ENCODE measurements at regions not wholly inside any gene's neighbourhood (a gene's known extent, or its start where the extent isn't known, plus 50 kb on each side); places are given as distances from the start of the nearest gene placed in this dataset.

DNA sequence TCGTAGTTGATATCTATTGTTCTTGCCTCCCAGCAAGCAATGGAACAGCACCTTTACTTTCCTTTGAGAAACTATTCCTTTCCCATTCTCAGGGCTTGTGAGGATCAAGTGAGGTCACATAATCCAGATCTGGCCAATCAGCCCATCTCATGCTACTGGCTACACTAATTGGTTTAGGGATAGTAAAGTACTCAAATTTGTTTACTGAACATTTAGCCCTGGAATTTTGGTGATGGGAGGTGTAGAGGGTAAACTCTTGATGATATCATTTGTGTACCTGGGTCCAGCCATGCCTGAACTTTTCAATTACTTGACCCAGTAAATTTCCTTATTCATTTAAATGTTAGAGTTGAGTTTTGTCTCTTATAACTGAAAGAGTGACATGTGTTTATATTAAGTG lies 195.8 kb upstream of the TNP1 start:
- no peak for ATAC-seq
- no peak overlapping the region for H3K4me3 Mint-ChIP-seq
- no peak for DNase-seq
- H3K27me3 Mint-ChIP-seq = peaks cover 3% of the 10 kb centered on the region
- no peaks in the 10 kb centered on the region for H3K9me3 Mint-ChIP-seq
- H3K4me1 Mint-ChIP-seq = peaks cover under 1% of the 10 kb centered on the region
- no peak overlapping the region for H3K27ac Mint-ChIP-seq
- H3K36me3 Mint-ChIP-seq (ENCODE audit: low read depth) = no peaks in the 10 kb centered on the region

DNA sequence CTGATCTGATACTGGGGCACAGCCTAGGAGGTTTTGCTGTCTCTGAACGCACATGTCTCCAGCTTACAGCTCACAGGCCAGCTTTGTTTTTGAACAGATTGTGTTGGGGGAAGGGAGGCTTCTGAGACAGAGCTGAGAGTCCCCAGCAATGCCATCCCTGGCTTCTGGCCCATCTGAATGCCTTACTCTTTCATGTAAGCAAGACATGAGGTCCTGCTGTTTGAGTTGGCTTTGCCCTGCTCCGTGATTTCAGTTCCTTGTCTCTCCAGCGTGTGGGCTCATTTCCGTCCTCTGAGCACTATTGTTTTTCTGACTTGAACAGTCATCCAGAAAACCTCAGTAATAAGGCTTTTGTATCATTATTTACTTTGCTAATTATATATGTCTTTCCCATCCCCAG lies 194.9 kb upstream of the TNP1 start:
- Mint-ChIP-seq H3K9me3 (no peaks in the 10 kb centered on the region), H3K27me3 (peaks cover 3% of the 10 kb centered on the region)
- no peak for DNase-seq

DNA sequence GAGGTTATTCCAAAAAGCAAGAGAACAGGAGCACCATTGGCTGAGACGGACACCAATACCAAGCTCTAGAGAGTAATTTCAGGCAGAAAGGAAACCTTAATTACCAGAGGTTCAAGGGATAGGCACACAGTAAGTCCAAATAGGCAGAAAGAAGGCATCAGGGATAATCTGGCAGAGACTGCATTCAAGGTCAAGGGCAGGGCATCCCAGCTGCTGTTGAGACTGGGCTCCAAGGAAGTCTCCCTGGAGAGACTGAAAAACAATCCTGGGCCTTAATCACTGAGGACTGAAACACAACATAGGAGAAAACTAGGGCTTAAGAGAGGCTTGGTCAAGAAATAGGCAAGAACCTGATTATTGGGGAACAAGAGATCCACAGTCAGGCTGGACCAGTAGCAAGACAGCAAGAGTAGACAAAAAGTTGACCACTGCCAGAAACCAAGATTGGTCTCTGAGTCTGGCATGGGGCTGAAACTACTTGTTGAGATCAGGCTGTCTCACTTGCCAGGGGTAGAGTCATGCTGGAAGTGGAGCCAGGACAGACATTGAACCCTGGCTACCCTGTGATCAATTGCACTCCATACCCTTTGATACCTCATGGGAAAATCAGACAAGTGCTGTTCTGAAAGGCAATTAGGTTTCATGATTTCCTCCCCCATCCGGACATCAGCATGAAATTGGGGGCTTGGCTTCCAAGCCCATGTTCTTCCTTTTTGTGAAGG lies 193.2 kb upstream of the TNP1 start:
- DNase-seq (no peak), ATAC-seq (no peak)
- H3K4me3 Mint-ChIP-seq = no peak overlapping the region
- H3K27ac Mint-ChIP-seq = no peak overlapping the region
- H3K36me3 Mint-ChIP-seq (ENCODE audit: low read depth) = no peaks in the 10 kb centered on the region
- H3K27me3 Mint-ChIP-seq = peaks cover 6% of the 10 kb centered on the region
- H3K4me1 Mint-ChIP-seq = no peaks in the 10 kb centered on the region
- H3K9me3 Mint-ChIP-seq = no peaks in the 10 kb centered on the region

More for the DNA sequence above, 194.9 kb upstream of the TNP1 start:
- ATAC-seq = no peak
- H3K36me3 Mint-ChIP-seq (ENCODE audit: low read depth) = no peaks in the 10 kb centered on the region
- no peak overlapping the region for H3K27ac Mint-ChIP-seq
- H3K4me1 Mint-ChIP-seq = no peaks in the 10 kb centered on the region
- no peak overlapping the region for H3K4me3 Mint-ChIP-seq

DNA sequence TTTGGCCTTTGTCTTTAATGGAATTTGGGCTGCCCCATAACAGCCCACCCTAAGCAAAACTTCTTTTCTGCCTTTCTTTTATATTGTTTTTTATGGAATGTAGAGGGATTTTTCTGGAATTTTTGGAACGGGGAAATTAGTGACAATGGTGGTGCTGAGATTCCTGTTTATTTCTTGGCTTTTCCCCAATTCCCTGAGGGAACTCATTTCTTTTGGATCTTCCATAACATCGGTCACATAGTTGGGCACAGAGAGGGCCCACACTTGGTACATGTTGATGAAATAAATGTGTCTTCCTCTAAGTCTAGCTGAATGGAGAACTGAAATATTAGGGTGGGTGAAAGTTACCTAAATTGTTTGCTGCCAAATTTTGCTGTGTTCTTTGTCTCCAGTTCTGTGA lies 191.6 kb upstream of the TNP1 start:
- Mint-ChIP-seq H3K4me1 (no peaks in the 10 kb centered on the region), H3K27me3 (peaks cover 8% of the 10 kb centered on the region), H3K36me3 (ENCODE audit: low read depth) (no peaks in the 10 kb centered on the region), H3K27ac (no peak overlapping the region), H3K4me3 (no peak overlapping the region), H3K9me3 (no peaks in the 10 kb centered on the region)
- no peak for ATAC-seq
- no peak for DNase-seq

DNA sequence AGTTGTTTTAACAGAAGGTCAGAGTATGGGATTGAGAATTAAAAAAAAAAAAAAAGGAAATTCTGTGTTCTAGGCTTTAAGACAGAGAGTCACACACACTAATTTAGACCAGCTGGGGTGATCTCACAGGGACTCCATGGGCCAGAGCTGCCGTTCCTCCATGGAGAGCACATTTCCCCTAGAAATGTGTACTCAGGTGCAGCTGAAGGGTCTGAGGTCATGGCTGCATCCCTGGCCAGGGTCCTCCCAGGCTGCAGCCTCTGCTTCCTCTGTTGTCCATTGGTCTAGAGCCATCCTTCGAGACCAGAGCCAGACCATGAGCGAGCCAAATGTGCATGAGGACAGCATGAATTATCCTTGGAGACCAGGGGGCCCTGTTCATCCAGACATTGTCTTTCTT lies 190.1 kb upstream of the TNP1 start:
- ATAC-seq (no peak), DNase-seq (no peak)
- Mint-ChIP-seq H3K36me3 (ENCODE audit: low read depth) (no peaks in the 10 kb centered on the region), H3K27me3 (peaks cover 8% of the 10 kb centered on the region), H3K4me3 (no peak overlapping the region), H3K4me1 (no peaks in the 10 kb centered on the region), H3K27ac (no peak overlapping the region), H3K9me3 (no peaks in the 10 kb centered on the region)

DNA sequence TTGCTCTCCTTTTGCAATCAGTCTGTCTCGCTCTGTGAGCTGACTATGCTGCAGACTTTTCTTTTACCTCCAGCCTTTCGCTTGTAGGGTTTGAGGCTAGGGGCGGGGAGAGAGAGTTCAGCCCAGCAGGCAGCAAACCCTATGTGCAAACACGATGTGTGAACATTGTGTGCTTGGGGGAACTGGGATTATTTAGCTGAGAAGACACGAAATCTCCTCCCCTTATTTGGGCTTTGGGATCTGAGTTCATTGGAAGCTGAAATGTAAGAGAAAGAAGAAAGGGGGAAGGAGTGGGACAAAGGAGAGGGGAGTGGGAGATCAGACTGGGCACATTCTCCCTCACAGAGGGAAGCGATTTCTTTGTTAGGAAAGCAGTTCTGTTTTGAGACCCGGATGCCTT lies 189.6 kb upstream of the TNP1 start:
- ATAC-seq (no peak), DNase-seq (no peak)
- Mint-ChIP-seq H3K9me3 (no peaks in the 10 kb centered on the region), H3K4me1 (no peaks in the 10 kb centered on the region), H3K4me3 (no peak overlapping the region), H3K36me3 (ENCODE audit: low read depth) (no peaks in the 10 kb centered on the region), H3K27me3 (peaks cover 10% of the 10 kb centered on the region), H3K27ac (no peak overlapping the region)

DNA sequence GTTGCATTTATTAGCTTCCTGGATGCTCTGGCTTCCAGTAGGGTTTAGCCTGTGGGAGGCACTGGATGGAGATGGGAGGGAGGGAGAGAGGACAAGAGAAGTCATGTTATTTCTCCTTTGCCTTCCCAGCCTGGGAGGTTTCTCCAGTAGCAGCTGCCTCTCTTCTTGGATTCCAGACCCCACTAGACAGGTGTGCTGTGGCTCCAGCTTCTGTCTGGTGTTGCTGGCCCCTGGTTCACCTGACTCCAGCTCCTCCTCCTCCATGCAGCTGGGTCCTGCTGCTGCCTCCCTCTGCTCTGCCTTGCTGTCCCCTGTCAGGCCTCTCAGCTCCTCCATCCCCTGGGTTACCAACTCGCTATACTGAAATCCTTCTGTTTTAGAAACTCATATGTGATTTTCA lies 188.9 kb upstream of the TNP1 start:
- no peaks in the 10 kb centered on the region for H3K9me3 Mint-ChIP-seq
- ATAC-seq (no peak), DNase-seq (no peak)
- H3K4me3 Mint-ChIP-seq = no peak overlapping the region
- H3K27me3 Mint-ChIP-seq = peaks cover 10% of the 10 kb centered on the region
- no peaks in the 10 kb centered on the region for H3K36me3 Mint-ChIP-seq (ENCODE audit: low read depth)
- H3K27ac Mint-ChIP-seq = no peak overlapping the region
- no peaks in the 10 kb centered on the region for H3K4me1 Mint-ChIP-seq

DNA sequence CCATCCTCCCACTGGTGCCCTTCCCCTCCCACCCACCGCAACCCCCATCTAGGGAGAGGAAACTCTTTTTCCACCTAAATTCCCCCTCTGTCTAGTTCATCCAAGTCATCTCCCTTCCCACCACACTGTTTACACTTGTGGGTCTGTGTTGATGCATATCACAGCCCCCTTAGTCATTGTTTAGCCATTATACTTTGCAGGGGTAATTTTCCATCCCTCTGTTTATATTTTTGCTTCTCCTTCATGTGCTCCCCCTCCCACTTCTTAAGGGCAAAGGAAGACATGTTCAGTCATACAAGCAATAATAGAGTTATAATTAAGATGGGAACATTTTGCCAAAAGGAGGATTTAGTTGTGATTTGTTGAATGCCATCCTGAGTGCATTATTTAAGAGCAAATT lies 187.8 kb upstream of the TNP1 start:
- H3K4me1 Mint-ChIP-seq = no peaks in the 10 kb centered on the region
- H3K27ac Mint-ChIP-seq = no peak overlapping the region
- peaks cover 13% of the 10 kb centered on the region for H3K27me3 Mint-ChIP-seq
- ATAC-seq (no peak), DNase-seq (no peak)
- H3K9me3 Mint-ChIP-seq = no peaks in the 10 kb centered on the region
- no peak overlapping the region for H3K4me3 Mint-ChIP-seq
- H3K36me3 Mint-ChIP-seq (ENCODE audit: low read depth) = no peaks in the 10 kb centered on the region

DNA sequence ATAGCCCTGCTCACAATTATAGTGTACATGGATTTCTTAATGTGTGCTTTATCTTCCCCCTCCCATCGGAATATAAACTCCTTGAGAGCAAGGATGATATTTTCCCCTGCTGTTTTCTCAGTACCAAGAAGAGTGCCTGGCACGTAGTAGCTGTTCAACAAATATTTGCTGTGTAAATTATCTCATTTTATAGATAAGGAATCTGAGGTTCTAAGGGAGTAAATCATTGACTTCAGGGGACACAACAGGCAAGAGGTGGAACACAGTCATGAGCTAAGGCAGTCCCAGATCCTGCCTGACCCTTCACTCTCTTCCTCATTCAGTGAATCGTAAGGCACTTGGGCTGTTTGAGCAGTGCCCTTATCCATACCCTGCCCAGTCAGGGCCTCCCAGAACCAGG lies 187.3 kb upstream of the TNP1 start:
- no peaks in the 10 kb centered on the region for H3K9me3 Mint-ChIP-seq
- no peaks in the 10 kb centered on the region for H3K4me1 Mint-ChIP-seq
- no peak for DNase-seq
- peaks cover 13% of the 10 kb centered on the region for H3K27me3 Mint-ChIP-seq
- no peaks in the 10 kb centered on the region for H3K36me3 Mint-ChIP-seq (ENCODE audit: low read depth)
- no peak overlapping the region for H3K4me3 Mint-ChIP-seq
- no peak for ATAC-seq
- no peak overlapping the region for H3K27ac Mint-ChIP-seq

DNA sequence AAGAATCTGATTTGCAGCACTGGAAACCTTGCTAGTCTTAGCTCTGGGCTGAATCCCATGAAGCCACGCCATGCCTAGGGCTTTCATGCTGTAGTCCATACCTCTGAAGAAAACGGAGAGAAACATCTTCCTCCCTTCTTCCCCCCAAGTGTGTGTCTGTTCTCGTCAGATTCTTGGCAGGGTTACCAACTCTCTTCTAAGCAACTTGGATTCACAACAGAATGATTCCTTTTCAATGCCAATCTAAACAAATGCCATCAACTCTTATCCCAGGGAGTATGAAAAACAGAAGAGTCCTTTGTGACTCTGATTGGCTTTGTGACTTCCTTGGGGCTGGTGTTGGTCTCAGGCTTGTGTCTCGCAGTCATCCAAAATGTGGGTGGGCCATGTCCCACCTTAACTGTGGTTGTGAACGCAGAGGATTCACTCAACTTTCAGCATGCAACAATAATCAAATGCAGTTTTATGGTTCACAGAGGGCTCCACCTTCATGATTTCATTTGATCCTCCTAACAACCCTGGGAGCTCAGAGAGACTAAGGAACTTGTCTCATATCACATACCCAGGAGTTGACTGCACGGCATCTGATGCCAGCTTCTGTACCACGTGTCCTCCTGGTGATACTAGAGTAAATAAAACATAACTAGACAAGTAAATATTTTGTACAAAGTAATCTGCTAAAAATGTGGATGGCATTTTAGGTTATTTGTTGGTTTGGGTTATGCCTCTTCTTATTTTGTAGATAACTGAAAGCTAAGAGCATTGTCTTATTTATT lies 186.0 kb upstream of the TNP1 start:
- no peak for DNase-seq
- no peaks in the 10 kb centered on the region for H3K36me3 Mint-ChIP-seq (ENCODE audit: low read depth)

DNA sequence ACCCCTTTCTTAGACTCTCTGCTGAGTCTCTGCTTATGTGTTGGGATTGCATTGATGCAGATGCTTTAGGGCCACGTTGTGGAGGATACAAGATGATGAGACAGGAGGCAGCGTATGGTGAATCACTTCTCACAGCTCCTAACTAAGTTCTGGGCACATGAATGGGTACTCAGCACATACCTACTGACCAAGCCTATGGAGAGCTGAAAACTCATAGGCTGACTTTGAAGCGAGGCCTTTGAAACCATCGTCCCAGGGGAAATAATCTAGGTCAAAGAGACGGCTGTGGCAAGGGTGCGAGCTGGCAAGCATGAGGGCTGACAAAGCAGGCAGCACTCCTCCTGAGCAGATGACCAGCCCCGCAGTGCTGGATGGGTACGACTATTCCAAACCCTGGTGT lies 180.2 kb upstream of the TNP1 start:
- H3K4me3 Mint-ChIP-seq = no peak overlapping the region
- ATAC-seq = no peak

More for the DNA sequence above, 186.0 kb upstream of the TNP1 start:
- Mint-ChIP-seq H3K27me3 (peaks cover 17% of the 10 kb centered on the region), H3K4me3 (no peak overlapping the region), H3K27ac (no peak overlapping the region), H3K9me3 (no peaks in the 10 kb centered on the region), H3K4me1 (no peaks in the 10 kb centered on the region)
- no peak for ATAC-seq

DNA sequence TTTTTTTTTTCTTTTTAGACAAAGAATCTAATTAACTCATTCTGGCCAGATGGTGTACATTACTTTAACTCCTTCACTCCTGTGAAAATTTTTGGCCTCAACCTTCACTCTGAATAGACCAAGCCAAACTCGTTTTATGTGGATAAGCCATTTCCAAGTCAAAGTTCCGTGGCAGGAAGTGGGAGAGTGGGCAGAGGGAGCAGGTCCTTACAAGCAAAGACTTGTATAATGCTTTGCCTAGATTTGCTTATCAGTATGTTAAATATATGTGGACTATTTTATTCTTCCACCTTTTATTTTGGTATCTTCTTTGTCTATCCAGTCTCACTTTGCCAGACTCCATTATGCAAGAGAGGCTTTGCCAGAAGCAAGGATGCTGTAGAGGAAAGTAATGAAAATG lies 178.1 kb upstream of the TNP1 start:
- H3K27me3 Mint-ChIP-seq = peaks cover 12% of the 10 kb centered on the region
- H3K27ac Mint-ChIP-seq = no peak overlapping the region
- ATAC-seq (no peak), DNase-seq (no peak)
- no peaks in the 10 kb centered on the region for H3K9me3 Mint-ChIP-seq
- H3K4me3 Mint-ChIP-seq = no peak overlapping the region
- H3K4me1 Mint-ChIP-seq = no peaks in the 10 kb centered on the region
- no peaks in the 10 kb centered on the region for H3K36me3 Mint-ChIP-seq (ENCODE audit: low read depth)

More for the DNA sequence above, 180.2 kb upstream of the TNP1 start:
- H3K27ac Mint-ChIP-seq = no peak overlapping the region
- no peaks in the 10 kb centered on the region for H3K4me1 Mint-ChIP-seq
- H3K9me3 Mint-ChIP-seq = no peaks in the 10 kb centered on the region
- H3K27me3 Mint-ChIP-seq = peaks cover 12% of the 10 kb centered on the region
- H3K36me3 Mint-ChIP-seq (ENCODE audit: low read depth) = no peaks in the 10 kb centered on the region
- DNase-seq = no peak

DNA sequence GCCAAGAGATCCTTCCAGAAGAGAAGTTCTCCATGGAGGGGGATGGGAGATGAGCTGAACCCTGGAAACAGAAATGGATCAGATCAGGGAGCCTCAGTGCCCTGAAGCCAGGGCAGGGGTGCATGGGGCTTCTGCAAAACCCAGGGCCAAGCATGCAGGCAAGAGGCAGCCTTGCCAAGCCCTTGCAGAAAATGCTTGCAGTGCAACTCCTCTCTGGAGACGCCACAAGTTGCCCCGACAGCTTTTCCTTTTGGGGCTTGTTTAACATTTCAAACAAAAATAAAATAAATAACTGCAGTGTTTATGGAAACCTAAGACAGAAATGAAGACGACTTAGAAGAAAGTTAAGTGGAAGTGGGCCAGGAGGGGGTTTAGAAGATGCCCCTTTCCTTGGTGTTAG lies 177.5 kb upstream of the TNP1 start:
- DNase-seq (no peak), ATAC-seq (no peak)
- Mint-ChIP-seq H3K9me3 (no peaks in the 10 kb centered on the region), H3K27ac (no peak overlapping the region), H3K4me1 (no peaks in the 10 kb centered on the region), H3K4me3 (no peak overlapping the region), H3K27me3 (peaks cover 9% of the 10 kb centered on the region), H3K36me3 (ENCODE audit: low read depth) (no peaks in the 10 kb centered on the region)

DNA sequence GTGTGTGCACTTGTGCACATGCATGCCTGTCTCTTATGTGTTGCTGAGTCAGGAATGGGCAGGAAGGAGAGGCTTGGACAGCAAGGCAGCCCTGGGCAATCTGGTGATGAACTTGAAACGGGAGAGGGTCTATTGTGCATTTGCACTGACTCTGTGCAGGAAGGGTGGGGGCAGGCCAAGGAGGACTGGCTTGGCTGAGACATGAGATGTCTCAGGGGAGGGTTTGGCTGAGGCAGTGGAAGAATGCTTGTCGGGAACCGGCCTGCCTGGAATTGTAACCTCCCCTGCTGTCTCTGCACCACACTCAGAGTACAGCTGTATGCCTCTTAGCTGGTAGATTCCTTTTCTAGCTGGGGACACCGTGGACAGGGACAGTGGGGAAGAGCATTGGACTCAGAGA lies 176.1 kb upstream of the TNP1 start:
- H3K4me3 Mint-ChIP-seq = no peak overlapping the region
- peaks cover 5% of the 10 kb centered on the region for H3K27me3 Mint-ChIP-seq
- H3K36me3 Mint-ChIP-seq (ENCODE audit: low read depth) = no peaks in the 10 kb centered on the region
- ATAC-seq (no peak), DNase-seq (no peak)
- H3K4me1 Mint-ChIP-seq = no peaks in the 10 kb centered on the region
- H3K9me3 Mint-ChIP-seq = no peaks in the 10 kb centered on the region
- no peak overlapping the region for H3K27ac Mint-ChIP-seq

DNA sequence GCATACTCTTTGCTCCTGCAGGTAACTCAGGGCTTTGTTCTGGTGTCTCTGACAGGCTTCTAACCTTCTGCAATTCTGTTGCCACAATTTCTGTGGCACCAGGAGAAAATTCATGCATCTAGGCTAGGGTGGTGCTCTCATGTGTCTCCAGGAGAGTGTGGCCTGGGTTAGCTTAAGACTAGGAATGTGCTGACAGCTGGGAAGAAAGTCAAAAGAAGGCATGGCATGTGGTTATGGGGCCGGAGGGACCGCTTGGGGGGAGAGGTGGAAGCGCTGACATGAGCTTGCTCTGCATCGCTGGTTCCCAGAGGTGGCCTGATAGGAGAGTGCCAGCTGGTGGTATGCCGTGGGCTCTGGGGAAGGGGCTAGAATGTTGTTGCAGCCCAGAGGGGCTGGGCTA lies 173.3 kb upstream of the TNP1 start:
- DNase-seq (no peak), ATAC-seq (no peak)
- H3K9me3 Mint-ChIP-seq = no peaks in the 10 kb centered on the region
- no peaks in the 10 kb centered on the region for H3K36me3 Mint-ChIP-seq (ENCODE audit: low read depth)
- H3K4me1 Mint-ChIP-seq = no peaks in the 10 kb centered on the region
- peaks cover 21% of the 10 kb centered on the region for H3K27me3 Mint-ChIP-seq
- no peak overlapping the region for H3K4me3 Mint-ChIP-seq
- H3K27ac Mint-ChIP-seq = no peak overlapping the region
